GM19240 (cell line): ENCODE measurements at regions not wholly inside any gene's neighbourhood (a gene's known extent, or its start where the extent isn't known, plus 50 kb on each side); places are given as distances from the start of the nearest gene placed in this dataset.

Experiments
- DNase-seq: peaks from one replicate; pipeline ENCODE4 v3.0.0; 2011; ENCODE audit warnings: low spot score; ENCODE audit not compliant: insufficient read length

- no peak for DNase-seq
Measured at GRCh38 chr2:12164689-12165088, 418.3 kb downstream of the LPIN1 start.

GRCh38 chr2:12167525-12168317 lies 421.3 kb downstream of the LPIN1 start:
- no peak for DNase-seq

- no peak for DNase-seq
Measured at GRCh38 chr2:12168354-12168753, 421.9 kb downstream of the LPIN1 start.

- no peak for DNase-seq
Measured at GRCh38 chr2:12168791-12169388, 422.5 kb downstream of the LPIN1 start.

GRCh38 chr2:12169721-12170120 lies 423.3 kb downstream of the LPIN1 start:
- no peak for DNase-seq

- no peak for DNase-seq
Measured at GRCh38 chr2:12170121-12170520, 423.7 kb downstream of the LPIN1 start.

GRCh38 chr2:12173271-12173942 lies 427.0 kb downstream of the LPIN1 start:
- no peak for DNase-seq

GRCh38 chr2:12173943-12174340 lies 427.5 kb downstream of the LPIN1 start:
- DNase-seq: no peak

- no peak for DNase-seq
Measured at GRCh38 chr2:12175323-12175722, 428.9 kb downstream of the LPIN1 start.

GRCh38 chr2:12176623-12177454 lies 430.4 kb downstream of the LPIN1 start:
- peak; percentile 38 for DNase-seq

GRCh38 chr2:12177455-12178288 lies 431.2 kb downstream of the LPIN1 start:
- DNase-seq: no peak

- DNase-seq: no peak
Measured at GRCh38 chr2:12178289-12179080, 432.1 kb downstream of the LPIN1 start.

- no peak for DNase-seq
Measured at GRCh38 chr2:12180031-12180430, 433.6 kb downstream of the LPIN1 start.

GRCh38 chr2:12183032-12183645 lies 436.7 kb downstream of the LPIN1 start:
- DNase-seq: no peak

- DNase-seq: no peak
Measured at GRCh38 chr2:12192762-12193161, 446.3 kb downstream of the LPIN1 start.

- DNase-seq: no peak
Measured at GRCh38 chr2:12194968-12195367, 448.5 kb downstream of the LPIN1 start.

GRCh38 chr2:12196495-12196894 lies 450.1 kb downstream of the LPIN1 start:
- no peak for DNase-seq

GRCh38 chr2:12197133-12197532 lies 450.7 kb downstream of the LPIN1 start:
- DNase-seq: no peak

- no peak for DNase-seq
Measured at GRCh38 chr2:12199491-12200211, 453.2 kb downstream of the LPIN1 start.
